Endodermal cell (in vitro differentiated cells): ENCODE measurements at regions not wholly inside any gene's neighbourhood (a gene's known extent, or its start where the extent isn't known, plus 50 kb on each side); places are given as distances from the start of the nearest gene placed in this dataset.

Experiments used
- DNase-seq: peaks from one replicate; pipeline ENCODE4 v3.0.0-alpha.2; 2017
- H3K27ac ChIP-seq: 2 replicates; pipeline ENCODE4 v1.5.1; 2013; ENCODE audit warnings: mild to moderate bottlenecking, low read depth, low read length, moderate library complexity
- H3K27me3 ChIP-seq: 2 replicates; pipeline ENCODE4 v1.6.1; 2013; ENCODE audit warnings: mild to moderate bottlenecking, low read length, moderate library complexity; ENCODE audit not compliant: insufficient read depth, control insufficient read depth, poor library complexity, severe bottlenecking
- H3K36me3 ChIP-seq: 2 replicates; pipeline ENCODE4 v1.7.0; 2013; ENCODE audit warnings: mild to moderate bottlenecking, low read length, moderate library complexity; ENCODE audit not compliant: control insufficient read depth, insufficient read depth
- H3K4me1 ChIP-seq: one replicate; pipeline ENCODE4 v1.7.0; 2013; ENCODE audit warnings: low read length; ENCODE audit not compliant: control insufficient read depth, insufficient read depth
- H3K4me3 ChIP-seq: 2 replicates; pipeline ENCODE4 v1.5.1; 2013; ENCODE audit warnings: mild to moderate bottlenecking, low read length, moderate library complexity
- H3K9ac ChIP-seq: 2 replicates; pipeline ENCODE4 v1.6.1; 2013; ENCODE audit warnings: mild to moderate bottlenecking, low read length, moderate library complexity; ENCODE audit not compliant: poor library complexity, severe bottlenecking; ENCODE audit errors: extremely low read depth
- H3K9me3 ChIP-seq: 2 replicates; pipeline ENCODE4 v1.6.1; 2013; ENCODE audit warnings: mild to moderate bottlenecking, low read length, moderate library complexity; ENCODE audit not compliant: control insufficient read depth
- H3K27ac Mint-ChIP-seq: 2 replicates; pipeline ENCODE4 v1.8.0; 2020; ENCODE audit warnings: mixed read lengths
- H3K27me3 Mint-ChIP-seq: 2 replicates; pipeline ENCODE4 v1.8.0; 2021; ENCODE audit warnings: mild to moderate bottlenecking, mixed read lengths; ENCODE audit not compliant: insufficient read depth
- H3K36me3 Mint-ChIP-seq: 2 replicates; pipeline ENCODE4 v1.8.0; 2020; ENCODE audit warnings: low read depth, mixed read lengths
- H3K4me1 Mint-ChIP-seq: 2 replicates; pipeline ENCODE4 v1.8.0; 2020; ENCODE audit warnings: mixed read lengths
- H3K4me3 Mint-ChIP-seq: 2 replicates; pipeline ENCODE4 v1.8.0; 2020; ENCODE audit warnings: mild to moderate bottlenecking, moderate library complexity, mixed read lengths
- H3K9me3 Mint-ChIP-seq: 2 replicates; pipeline ENCODE4 v1.8.0; 2020; ENCODE audit warnings: mild to moderate bottlenecking, mixed read lengths
- WGBS, 2 experiments: methylation state at CpG; one replicate each; pipeline versions ENCODE4 v1.1.5 to v1.1.7; 2013; ENCODE audit warnings: missing lambda C conversion rate in 2 of 2, mixed read lengths in 1 of 2; ENCODE audit not compliant: insufficient coverage in 1 of 2, insufficient read length in 1 of 2; 5-methylcytosine and 5-hydroxymethylcytosine counted together
- TF ChIP-seq, protein P1 (sequence below): fragments of 200-600 bp; sonication (generic); conservative IDR thresholded peaks from 2 replicates; pipeline ENCODE4 v1.5.0; 2021; ENCODE audit warnings: antibody characterized with exemption, mild to moderate bottlenecking

DNA sequence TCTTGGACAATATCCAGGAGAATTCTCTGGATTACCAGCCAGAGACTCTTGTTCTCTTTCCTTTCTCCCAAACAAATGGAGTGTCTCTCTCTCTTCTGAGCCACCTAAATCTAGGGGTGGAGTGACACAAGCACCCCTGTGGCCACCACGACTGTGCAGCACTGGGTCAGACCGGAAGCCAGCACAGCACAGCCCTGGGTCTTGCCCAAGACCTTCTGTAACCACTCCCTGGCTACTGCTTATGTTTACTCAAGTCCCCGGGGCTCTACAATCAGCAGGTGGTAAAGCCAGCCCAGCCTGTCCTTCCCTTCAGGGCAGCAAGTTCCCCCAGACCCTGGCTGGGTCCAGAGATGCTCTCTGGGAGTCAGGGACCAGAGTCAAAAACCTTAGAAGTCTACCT lies 110.0 kb upstream of the TUT7 start:
- Histone ChIP-seq H3K4me3 (no peak overlapping the region), H3K9ac (no peak overlapping the region), H3K4me1 (peaks cover 6% of the 10 kb centered on the region), H3K27me3 (no peaks in the 10 kb centered on the region), H3K27ac (no peak overlapping the region), H3K9me3 (no peaks in the 10 kb centered on the region), H3K36me3 (no peaks in the 10 kb centered on the region)
- no peak for DNase-seq
- Mint-ChIP-seq H3K4me1 (peaks cover 8% of the 10 kb centered on the region), H3K9me3 (no peaks in the 10 kb centered on the region), H3K27ac (no peak overlapping the region), H3K4me3 (no peak overlapping the region), H3K27me3 (peaks cover 2% of the 10 kb centered on the region), H3K36me3 (no peaks in the 10 kb centered on the region)
- TF ChIP-seq, protein P1, sequence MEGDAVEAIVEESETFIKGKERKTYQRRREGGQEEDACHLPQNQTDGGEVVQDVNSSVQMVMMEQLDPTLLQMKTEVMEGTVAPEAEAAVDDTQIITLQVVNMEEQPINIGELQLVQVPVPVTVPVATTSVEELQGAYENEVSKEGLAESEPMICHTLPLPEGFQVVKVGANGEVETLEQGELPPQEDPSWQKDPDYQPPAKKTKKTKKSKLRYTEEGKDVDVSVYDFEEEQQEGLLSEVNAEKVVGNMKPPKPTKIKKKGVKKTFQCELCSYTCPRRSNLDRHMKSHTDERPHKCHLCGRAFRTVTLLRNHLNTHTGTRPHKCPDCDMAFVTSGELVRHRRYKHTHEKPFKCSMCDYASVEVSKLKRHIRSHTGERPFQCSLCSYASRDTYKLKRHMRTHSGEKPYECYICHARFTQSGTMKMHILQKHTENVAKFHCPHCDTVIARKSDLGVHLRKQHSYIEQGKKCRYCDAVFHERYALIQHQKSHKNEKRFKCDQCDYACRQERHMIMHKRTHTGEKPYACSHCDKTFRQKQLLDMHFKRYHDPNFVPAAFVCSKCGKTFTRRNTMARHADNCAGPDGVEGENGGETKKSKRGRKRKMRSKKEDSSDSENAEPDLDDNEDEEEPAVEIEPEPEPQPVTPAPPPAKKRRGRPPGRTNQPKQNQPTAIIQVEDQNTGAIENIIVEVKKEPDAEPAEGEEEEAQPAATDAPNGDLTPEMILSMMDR: no peak
- 69 to 83% methylated on average over 3 of the region's 3 CpGs for WGBS, 2 experiments

DNA sequence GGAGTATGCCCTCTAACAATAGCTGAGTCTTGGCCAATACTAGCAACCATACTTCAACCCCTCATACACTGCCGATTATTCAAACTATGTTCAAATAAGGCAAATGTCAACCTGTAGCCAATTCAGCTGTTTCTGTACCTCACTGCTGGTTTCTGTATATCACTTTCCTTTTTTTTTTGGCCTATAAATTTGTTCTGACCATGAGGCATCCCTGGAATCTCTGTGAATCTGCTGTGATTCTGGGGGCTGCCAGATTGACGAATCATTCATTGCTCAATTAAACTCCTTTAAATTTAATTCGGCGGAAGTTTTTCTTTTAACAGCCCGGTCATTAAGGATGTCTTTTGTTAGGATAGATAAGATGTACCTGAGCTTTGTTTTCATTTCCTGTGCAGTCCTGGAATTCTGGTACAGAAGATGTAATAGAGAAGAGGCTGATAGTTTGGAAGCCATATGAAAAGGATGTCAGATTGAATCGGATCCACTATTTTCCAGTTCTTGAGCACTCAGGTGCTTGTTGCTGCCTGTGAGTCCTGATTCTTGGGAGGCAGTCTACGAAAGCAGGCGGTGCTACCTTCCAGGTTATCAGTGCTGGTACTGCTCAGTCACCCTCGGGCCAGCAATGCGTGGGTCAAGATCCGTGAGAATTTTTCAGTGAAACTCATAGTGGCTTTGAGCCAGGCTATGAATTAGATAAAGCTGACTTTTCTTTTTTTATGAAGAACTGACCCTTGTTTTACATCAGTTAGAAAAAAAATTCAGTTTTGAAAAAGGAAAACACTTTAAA lies 106.2 kb upstream of the TUT7 start:
- 92 to 93% methylated on average over 8 to 11 of the region's 11 CpGs for WGBS, 2 experiments
- Mint-ChIP-seq H3K4me3 (no peak overlapping the region), H3K9me3 (no peaks in the 10 kb centered on the region), H3K4me1 (peaks cover 21% of the 10 kb centered on the region), H3K27ac (no peak overlapping the region), H3K27me3 (no peaks in the 10 kb centered on the region), H3K36me3 (no peaks in the 10 kb centered on the region)
- no peak overlapping the region for H3K27ac ChIP-seq
- TF ChIP-seq, protein P1: no peak
- no peak for DNase-seq
- H3K4me1 ChIP-seq: peaks cover 18% of the 10 kb centered on the region
- no peak overlapping the region for H3K4me3 ChIP-seq
- H3K27me3 ChIP-seq: no peaks in the 10 kb centered on the region
- H3K36me3 ChIP-seq: no peaks in the 10 kb centered on the region
- H3K9ac ChIP-seq: no peak overlapping the region
- H3K9me3 ChIP-seq: no peaks in the 10 kb centered on the region

DNA sequence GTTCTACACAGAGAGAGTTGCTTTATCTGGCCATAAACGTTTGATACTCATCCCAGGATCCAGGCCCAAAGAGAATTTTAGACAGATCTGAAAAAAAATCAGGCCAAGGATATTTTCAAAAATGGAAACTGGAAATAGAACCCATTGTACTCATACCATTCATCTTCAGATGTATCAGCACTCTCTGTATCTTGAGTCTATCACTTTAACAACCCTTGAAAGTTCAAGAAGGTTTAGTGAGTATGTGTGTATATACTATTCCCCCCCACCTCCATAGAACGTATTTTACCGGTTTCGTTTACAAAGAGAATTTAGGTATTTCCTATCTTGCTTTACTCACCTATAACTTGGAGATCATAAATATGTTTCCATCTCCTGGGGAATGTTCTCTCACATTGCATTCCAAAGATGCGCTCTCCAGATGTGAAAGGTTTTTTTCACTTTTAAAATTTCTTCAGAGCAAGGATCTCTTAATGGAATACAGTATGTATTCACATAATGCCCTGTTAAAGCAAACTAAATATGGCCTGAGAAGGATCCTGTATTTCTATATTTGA lies 105.5 kb upstream of the TUT7 start:
- Mint-ChIP-seq H3K4me3 (no peak overlapping the region), H3K27me3 (no peaks in the 10 kb centered on the region), H3K36me3 (no peaks in the 10 kb centered on the region), H3K9me3 (no peaks in the 10 kb centered on the region), H3K4me1 (peaks cover 21% of the 10 kb centered on the region), H3K27ac (no peak overlapping the region)
- Histone ChIP-seq H3K36me3 (no peaks in the 10 kb centered on the region), H3K9me3 (no peaks in the 10 kb centered on the region), H3K27ac (no peak overlapping the region), H3K9ac (no peak overlapping the region), H3K4me3 (no peak overlapping the region), H3K4me1 (peaks cover 18% of the 10 kb centered on the region), H3K27me3 (no peaks in the 10 kb centered on the region)
- DNase-seq: no peak
- 90 to 94% methylated on average over 2 to 5 of the region's 5 CpGs for WGBS, 2 experiments
- TF ChIP-seq, protein P1: no peak
